ENCODE measurements at regions not wholly inside any gene's neighbourhood (a gene's known extent, or its start where the extent isn't known, plus 50 kb on each side); places are given as distances from the start of the nearest gene placed in this dataset.

- TF ChIP-seq POLR2A (IDR thresholded peaks at IDR 0.05; ENCODE audit: low read depth, low read length) (no peak), TAF1 (IDR thresholded peaks at IDR 0.05; ENCODE audit: low read depth, low read length) (no peak), POLR2AphosphoS5 (IDR thresholded peaks at IDR 0.05; ENCODE audit: low read depth, low read length) (no peak)
These were observed 314.6 kb upstream of the PROK2 start for GRCh38 chr3:72099326-72100079.

All from GM12891 (cell line).